HUES6 (cell line): ENCODE measurements at regions not wholly inside any gene's neighbourhood (a gene's known extent, or its start where the extent isn't known, plus 50 kb on each side); places are given as distances from the start of the nearest gene placed in this dataset.

Source experiments
- H3K27ac ChIP-seq: 2 replicates; pipeline ENCODE4 v1.7.0; 2013; ENCODE audit warnings: low read depth, mild to moderate bottlenecking, low read length, inconsistent platforms
- H3K27me3 ChIP-seq: 2 replicates; pipeline ENCODE4 v1.6.1; 2013; ENCODE audit warnings: low read length; ENCODE audit not compliant: control insufficient read depth, insufficient read depth
- H3K36me3 ChIP-seq: 2 replicates; pipeline ENCODE4 v1.6.1; 2013; ENCODE audit warnings: low read length; ENCODE audit not compliant: control insufficient read depth, insufficient read depth
- H3K4me1 ChIP-seq: 2 replicates; pipeline ENCODE4 v1.6.1; 2013; ENCODE audit warnings: low read length; ENCODE audit not compliant: control insufficient read depth, insufficient read depth
- H3K4me3 ChIP-seq: 2 replicates; pipeline ENCODE4 v1.5.1; 2013; ENCODE audit warnings: low read depth, low read length
- H3K9ac ChIP-seq: one replicate; pipeline ENCODE4 v1.6.1; 2013; ENCODE audit warnings: mild to moderate bottlenecking, low read length
- H3K9me3 ChIP-seq: 2 replicates; pipeline ENCODE4 v1.6.1; 2013; ENCODE audit warnings: low read depth, low read length; ENCODE audit not compliant: control insufficient read depth, insufficient read depth

DNA sequence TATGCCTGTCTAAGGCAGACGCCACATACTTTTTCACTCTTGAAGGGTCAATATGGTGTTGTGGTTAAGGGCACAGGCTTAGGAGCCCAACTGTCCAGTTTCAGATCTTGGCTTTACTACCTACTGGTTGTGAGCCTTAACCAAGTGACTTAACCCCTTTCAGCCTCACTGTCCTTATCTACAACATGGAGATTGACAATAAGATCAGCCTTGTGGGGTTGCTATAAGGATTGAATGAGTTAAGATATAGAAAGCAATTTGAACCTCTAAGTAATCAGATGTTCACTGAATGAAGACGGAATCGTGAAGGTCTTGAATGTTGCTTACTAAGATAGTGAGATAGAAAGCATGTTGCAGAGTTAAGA, 121.3 kb upstream of the JUN start:
- Histone ChIP-seq H3K27me3 (no peaks in the 10 kb centered on the region; the same call in 1 of the 2 replicates), H3K36me3 (no peaks in the 10 kb centered on the region), H3K9ac (no peak overlapping the region), H3K9me3 (no peaks in the 10 kb centered on the region), H3K4me3 (no peak overlapping the region), H3K4me1 (peaks cover 13% of the 10 kb centered on the region; the same call in 1 of the 2 replicates), H3K27ac (no peak overlapping the region)

GRCh38 chr1:58905628-58906221, 121.9 kb upstream of the JUN start:
- Histone ChIP-seq H3K27ac (no peak overlapping the region), H3K9me3 (no peaks in the 10 kb centered on the region), H3K4me3 (no peak overlapping the region), H3K9ac (no peak overlapping the region), H3K36me3 (no peaks in the 10 kb centered on the region), H3K4me1 (peaks cover 8% of the 10 kb centered on the region; the same call in 1 of the 2 replicates), H3K27me3 (no peaks in the 10 kb centered on the region; the same call in 1 of the 2 replicates)

- no peaks in the 10 kb centered on the region; the same call in 1 of the 2 replicates for H3K27me3 ChIP-seq
- H3K4me1 ChIP-seq = peaks cover 8% of the 10 kb centered on the region
- no peaks in the 10 kb centered on the region for H3K36me3 ChIP-seq
- no peak overlapping the region for H3K27ac ChIP-seq
- no peaks in the 10 kb centered on the region for H3K9me3 ChIP-seq
- H3K4me3 ChIP-seq = no peak overlapping the region
- H3K9ac ChIP-seq = no peak overlapping the region
These were observed 123.6 kb upstream of the JUN start for GRCh38 chr1:58907398-58907797.

- Histone ChIP-seq H3K27ac (no peak overlapping the region), H3K9ac (no peak overlapping the region), H3K4me3 (no peak overlapping the region), H3K27me3 (no peaks in the 10 kb centered on the region; the same call in 1 of the 2 replicates), H3K4me1 (peaks cover 4% of the 10 kb centered on the region; the same call in 1 of the 2 replicates), H3K9me3 (no peaks in the 10 kb centered on the region), H3K36me3 (no peaks in the 10 kb centered on the region)
These were observed 125.0 kb upstream of the JUN start for GRCh38 chr1:58908561-58909560.

- H3K36me3 ChIP-seq = no peaks in the 10 kb centered on the region
- H3K27me3 ChIP-seq = no peaks in the 10 kb centered on the region; the same call in 1 of the 2 replicates
- no peak overlapping the region for H3K4me3 ChIP-seq
- H3K9me3 ChIP-seq = peaks cover 4% of the 10 kb centered on the region; the same call in 1 of the 2 replicates
- H3K9ac ChIP-seq = no peak overlapping the region
- H3K27ac ChIP-seq = no peak overlapping the region
- H3K4me1 ChIP-seq = peaks cover 4% of the 10 kb centered on the region; the same call in 1 of the 2 replicates
These were observed 126.3 kb upstream of the JUN start for GRCh38 chr1:58909914-58910681.

DNA sequence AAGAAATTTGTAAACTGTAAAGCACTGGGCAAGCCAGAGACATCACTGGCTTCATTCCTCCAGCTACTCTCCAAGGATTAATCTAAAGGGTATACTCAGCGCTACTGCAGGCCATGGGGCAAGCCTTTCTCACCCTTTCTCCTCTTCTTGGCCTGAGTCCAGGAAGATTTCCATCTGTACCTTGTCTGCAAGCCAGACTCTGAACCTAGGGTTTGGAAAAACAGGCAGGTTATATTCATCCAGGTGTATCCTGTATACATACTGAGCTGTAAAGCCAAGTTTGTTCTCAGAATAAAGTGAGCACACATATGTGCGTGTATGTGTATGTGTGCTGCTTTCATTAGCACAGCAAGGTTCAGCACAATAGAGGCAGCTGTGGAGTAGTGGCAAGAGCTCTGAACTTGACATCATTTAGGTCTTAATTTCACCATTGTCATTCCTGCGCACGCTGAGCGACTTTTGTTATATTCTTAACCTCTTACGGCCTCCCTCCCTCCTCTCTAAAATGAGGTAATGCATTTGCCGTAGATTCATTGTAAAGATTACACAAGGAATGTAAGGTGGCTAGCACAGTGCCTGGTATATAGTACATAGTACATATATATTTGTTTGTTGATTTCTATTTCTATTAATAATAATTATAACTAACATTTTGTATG, 128.1 kb upstream of the JUN start:
- H3K27ac ChIP-seq = no peak overlapping the region
- no peaks in the 10 kb centered on the region; the same call in 1 of the 2 replicates for H3K4me1 ChIP-seq
- no peaks in the 10 kb centered on the region for H3K36me3 ChIP-seq
- no peak overlapping the region for H3K4me3 ChIP-seq
- H3K9me3 ChIP-seq = peaks cover 11% of the 10 kb centered on the region; the same call in 1 of the 2 replicates
- H3K9ac ChIP-seq = no peak overlapping the region
- no peaks in the 10 kb centered on the region for H3K27me3 ChIP-seq

- no peak overlapping the region for H3K9ac ChIP-seq
- H3K9me3 ChIP-seq = peaks cover 11% of the 10 kb centered on the region; the same call in 1 of the 2 replicates
- no peaks in the 10 kb centered on the region; the same call in 1 of the 2 replicates for H3K4me1 ChIP-seq
- no peak overlapping the region for H3K27ac ChIP-seq
- H3K36me3 ChIP-seq = no peaks in the 10 kb centered on the region
- no peaks in the 10 kb centered on the region for H3K27me3 ChIP-seq
- H3K4me3 ChIP-seq = no peak overlapping the region
These were observed 131.1 kb upstream of the JUN start for GRCh38 chr1:58914925-58915324.

DNA sequence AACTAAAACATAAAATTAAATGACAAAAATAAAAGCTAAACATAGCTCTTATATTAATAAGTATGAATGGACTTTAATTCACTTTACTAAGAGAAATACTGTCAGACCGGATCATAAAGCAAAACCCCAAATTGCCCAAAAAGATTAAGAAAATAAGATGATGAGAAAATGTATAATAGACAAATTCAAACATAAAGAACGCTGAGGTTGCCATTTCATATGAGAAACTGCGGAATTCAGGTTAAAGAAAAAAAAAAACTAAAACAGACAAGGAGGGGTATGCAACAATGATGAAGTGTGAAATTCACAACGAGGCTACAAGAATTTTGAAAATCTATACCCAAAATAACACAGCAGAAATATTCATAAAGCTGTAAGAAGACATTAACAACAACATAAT, 133.6 kb upstream of the JUN start:
- no peak overlapping the region for H3K4me3 ChIP-seq
- no peaks in the 10 kb centered on the region for H3K36me3 ChIP-seq
- no peaks in the 10 kb centered on the region for H3K4me1 ChIP-seq
- H3K9me3 ChIP-seq = peaks cover 11% of the 10 kb centered on the region; the same call in 1 of the 2 replicates
- H3K9ac ChIP-seq = no peak overlapping the region
- H3K27me3 ChIP-seq = no peaks in the 10 kb centered on the region
- H3K27ac ChIP-seq = no peak overlapping the region

GRCh38 chr1:58919226-58919958, 135.5 kb upstream of the JUN start:
- no peaks in the 10 kb centered on the region for H3K27me3 ChIP-seq
- H3K4me1 ChIP-seq = no peaks in the 10 kb centered on the region
- peaks cover 11% of the 10 kb centered on the region; the same call in 1 of the 2 replicates for H3K9me3 ChIP-seq
- H3K9ac ChIP-seq = no peak overlapping the region
- H3K27ac ChIP-seq = no peak overlapping the region
- H3K36me3 ChIP-seq = no peaks in the 10 kb centered on the region
- no peak overlapping the region for H3K4me3 ChIP-seq

- H3K9ac ChIP-seq = no peak overlapping the region
- no peaks in the 10 kb centered on the region for H3K27me3 ChIP-seq
- no peak overlapping the region for H3K27ac ChIP-seq
- peaks cover 9% of the 10 kb centered on the region; the same call in 1 of the 2 replicates for H3K9me3 ChIP-seq
- H3K4me1 ChIP-seq = no peaks in the 10 kb centered on the region
- H3K4me3 ChIP-seq = no peak overlapping the region
- H3K36me3 ChIP-seq = no peaks in the 10 kb centered on the region
These were observed 136.1 kb upstream of the JUN start for GRCh38 chr1:58919959-58920321.
